GM12873 (cell line): ENCODE measurements at regions not wholly inside any gene's neighbourhood (a gene's known extent, or its start where the extent isn't known, plus 50 kb on each side); places are given as distances from the start of the nearest gene placed in this dataset.

Experiments
- TF ChIP-seq, protein P1 (sequence below): IDR thresholded peaks from 2 replicates; pipeline ENCODE4 v1.5.1; 2012; ENCODE audit warnings: low read depth, mild to moderate bottlenecking, moderate library complexity, low read length, control low read depth; ENCODE audit not compliant: insufficient read depth; ENCODE audit errors: missing control alignments

- TF ChIP-seq, protein P1, sequence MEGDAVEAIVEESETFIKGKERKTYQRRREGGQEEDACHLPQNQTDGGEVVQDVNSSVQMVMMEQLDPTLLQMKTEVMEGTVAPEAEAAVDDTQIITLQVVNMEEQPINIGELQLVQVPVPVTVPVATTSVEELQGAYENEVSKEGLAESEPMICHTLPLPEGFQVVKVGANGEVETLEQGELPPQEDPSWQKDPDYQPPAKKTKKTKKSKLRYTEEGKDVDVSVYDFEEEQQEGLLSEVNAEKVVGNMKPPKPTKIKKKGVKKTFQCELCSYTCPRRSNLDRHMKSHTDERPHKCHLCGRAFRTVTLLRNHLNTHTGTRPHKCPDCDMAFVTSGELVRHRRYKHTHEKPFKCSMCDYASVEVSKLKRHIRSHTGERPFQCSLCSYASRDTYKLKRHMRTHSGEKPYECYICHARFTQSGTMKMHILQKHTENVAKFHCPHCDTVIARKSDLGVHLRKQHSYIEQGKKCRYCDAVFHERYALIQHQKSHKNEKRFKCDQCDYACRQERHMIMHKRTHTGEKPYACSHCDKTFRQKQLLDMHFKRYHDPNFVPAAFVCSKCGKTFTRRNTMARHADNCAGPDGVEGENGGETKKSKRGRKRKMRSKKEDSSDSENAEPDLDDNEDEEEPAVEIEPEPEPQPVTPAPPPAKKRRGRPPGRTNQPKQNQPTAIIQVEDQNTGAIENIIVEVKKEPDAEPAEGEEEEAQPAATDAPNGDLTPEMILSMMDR: no peak
Observed at GRCh38 chr1:30550365-30551220, 172.8 kb downstream of the MATN1 start.

GRCh38 chr1:30548294-30548693 is 175.1 kb downstream of the MATN1 start:
- TF ChIP-seq, protein P1: no peak

DNA sequence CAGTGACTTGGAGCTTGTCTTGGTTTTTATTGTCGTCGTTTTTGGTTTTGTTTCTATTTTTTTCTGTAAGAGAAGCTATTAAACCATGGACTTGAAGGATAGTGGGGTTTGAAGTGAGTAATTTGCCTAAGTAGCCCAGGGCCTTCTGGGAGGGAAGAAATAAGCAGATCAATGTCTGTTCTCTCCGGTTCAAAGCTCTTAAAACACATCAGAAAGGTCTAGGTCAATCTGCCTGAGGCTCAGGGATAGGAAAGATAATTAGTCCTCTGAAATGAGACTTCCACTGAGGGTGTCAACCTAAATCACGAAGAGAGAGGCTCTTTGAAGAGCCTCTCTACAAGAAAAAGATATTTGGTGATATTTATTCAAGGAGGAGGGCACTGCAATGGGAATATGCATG is 178.0 kb downstream of the MATN1 start:
- TF ChIP-seq, protein P1: no peak

- TF ChIP-seq, protein P1: no peak
Observed at GRCh38 chr1:30541721-30542485, 181.5 kb downstream of the MATN1 start.

DNA sequence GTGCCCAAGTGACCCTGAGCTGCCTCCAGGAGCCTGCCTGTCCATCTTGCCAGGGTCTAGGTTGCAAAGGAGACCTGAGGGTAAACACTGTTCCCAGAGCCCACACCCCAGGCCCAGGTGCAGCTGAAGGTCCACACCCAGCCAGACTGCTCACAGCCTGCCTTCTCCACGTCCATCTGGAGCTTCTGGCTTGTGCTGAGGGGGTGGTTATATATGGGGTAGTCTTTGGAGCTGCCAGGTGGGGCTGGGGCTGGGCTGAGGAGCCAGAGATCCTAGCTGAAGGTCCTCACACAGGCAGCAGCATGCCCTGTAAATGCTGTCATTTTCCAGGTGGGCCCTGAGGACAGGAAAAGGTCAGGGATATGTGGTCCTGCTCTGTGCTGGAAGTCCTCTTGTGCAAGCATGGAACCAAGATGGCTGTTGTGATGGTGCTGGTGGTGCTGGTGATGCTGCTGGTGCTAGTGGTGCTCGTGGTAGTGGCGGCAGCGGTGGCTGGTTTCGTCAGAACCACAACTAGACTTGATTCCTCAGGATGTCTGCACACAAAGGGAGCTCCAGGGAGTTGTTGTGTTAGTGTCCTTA is 182.7 kb downstream of the MATN1 start:
- TF ChIP-seq, protein P1: no peak

DNA sequence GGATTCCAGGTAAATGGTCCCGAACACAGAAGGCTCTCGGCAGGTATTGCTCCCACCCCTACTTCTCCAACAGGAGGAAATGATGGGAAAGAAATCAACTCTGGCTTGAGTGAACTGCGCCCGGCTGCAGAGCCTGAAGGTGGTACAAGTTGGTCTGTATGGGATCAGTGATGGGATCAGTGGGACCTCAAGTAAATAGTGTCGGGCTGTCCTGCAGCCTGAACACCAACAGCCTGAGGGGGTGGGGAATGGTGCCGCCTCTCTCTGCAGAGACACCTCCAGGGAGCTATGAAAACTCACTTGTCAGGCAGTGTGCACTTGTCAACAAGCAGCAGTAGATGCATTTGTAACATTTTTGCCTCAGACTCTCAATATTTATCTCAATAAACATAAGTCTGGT is 183.5 kb downstream of the MATN1 start:
- TF ChIP-seq, protein P1: no peak
